ENCODE measurements at regions not wholly inside any gene's neighbourhood (a gene's known extent, or its start where the extent isn't known, plus 50 kb on each side); places are given as distances from the start of the nearest gene placed in this dataset.

DNA sequence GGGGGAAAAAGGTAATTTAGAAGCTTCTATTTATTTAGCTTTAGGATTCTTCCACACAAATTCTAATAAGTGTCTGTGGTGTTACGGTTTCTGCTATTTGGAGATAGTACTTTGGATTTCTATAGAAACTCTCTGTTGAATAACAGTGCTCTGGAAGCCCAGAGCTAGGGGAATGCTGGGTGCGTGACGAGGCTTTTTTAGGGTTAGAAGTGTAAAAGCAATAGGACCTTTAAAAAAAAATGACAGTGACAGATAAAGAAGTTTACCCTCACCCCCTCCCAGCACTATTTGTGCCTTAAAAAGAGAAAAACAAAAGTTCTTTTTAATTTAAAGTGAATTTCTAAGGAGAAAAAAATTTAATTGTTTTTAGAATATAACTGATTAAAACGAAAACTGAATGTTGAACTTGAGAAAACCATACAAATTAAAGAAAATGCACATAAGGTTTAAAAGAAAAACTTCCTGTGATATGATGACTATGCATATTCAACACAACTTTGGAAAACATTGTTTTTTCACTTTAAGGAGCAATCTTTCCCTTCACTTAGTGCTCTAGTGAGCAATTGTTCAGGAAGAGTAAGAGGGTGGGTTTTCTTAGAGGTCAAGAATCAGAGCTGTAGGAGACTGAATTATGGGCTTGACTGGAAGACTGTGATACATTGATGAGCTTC, 89.6 kb upstream of the RIPOR2 start:
- Histone ChIP-seq H3K27ac (no peak overlapping the region), H3K9me3 (no peaks in the 10 kb centered on the region), H3K27me3 (no peaks in the 10 kb centered on the region), H3K36me3 (no peaks in the 10 kb centered on the region), H3K4me3 (no peak overlapping the region), H3K4me1 (no peaks in the 10 kb centered on the region)
- no peak for DNase-seq (ENCODE audit: low spot score in 2 of 2)
- intact Hi-C loops (cut with DNase I): no loop called here
- TF ChIP-seq, protein P1, sequence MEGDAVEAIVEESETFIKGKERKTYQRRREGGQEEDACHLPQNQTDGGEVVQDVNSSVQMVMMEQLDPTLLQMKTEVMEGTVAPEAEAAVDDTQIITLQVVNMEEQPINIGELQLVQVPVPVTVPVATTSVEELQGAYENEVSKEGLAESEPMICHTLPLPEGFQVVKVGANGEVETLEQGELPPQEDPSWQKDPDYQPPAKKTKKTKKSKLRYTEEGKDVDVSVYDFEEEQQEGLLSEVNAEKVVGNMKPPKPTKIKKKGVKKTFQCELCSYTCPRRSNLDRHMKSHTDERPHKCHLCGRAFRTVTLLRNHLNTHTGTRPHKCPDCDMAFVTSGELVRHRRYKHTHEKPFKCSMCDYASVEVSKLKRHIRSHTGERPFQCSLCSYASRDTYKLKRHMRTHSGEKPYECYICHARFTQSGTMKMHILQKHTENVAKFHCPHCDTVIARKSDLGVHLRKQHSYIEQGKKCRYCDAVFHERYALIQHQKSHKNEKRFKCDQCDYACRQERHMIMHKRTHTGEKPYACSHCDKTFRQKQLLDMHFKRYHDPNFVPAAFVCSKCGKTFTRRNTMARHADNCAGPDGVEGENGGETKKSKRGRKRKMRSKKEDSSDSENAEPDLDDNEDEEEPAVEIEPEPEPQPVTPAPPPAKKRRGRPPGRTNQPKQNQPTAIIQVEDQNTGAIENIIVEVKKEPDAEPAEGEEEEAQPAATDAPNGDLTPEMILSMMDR (IDR thresholded peaks at IDR 0.05): no peak

- DNase-seq (ENCODE audit: low spot score in 2 of 2): no peak
- H3K27ac ChIP-seq: no peak overlapping the region
- no peaks in the 10 kb centered on the region for H3K9me3 ChIP-seq
- H3K4me3 ChIP-seq: no peak overlapping the region
- TF ChIP-seq, protein P1 (IDR thresholded peaks at IDR 0.05): no peak
- intact Hi-C loops (cut with DNase I): no loop called here
- H3K27me3 ChIP-seq: no peaks in the 10 kb centered on the region
- H3K36me3 ChIP-seq: no peaks in the 10 kb centered on the region
- no peaks in the 10 kb centered on the region for H3K4me1 ChIP-seq
Measured at GRCh38 chr6:25025919-25026301, 90.2 kb upstream of the RIPOR2 start.

DNA sequence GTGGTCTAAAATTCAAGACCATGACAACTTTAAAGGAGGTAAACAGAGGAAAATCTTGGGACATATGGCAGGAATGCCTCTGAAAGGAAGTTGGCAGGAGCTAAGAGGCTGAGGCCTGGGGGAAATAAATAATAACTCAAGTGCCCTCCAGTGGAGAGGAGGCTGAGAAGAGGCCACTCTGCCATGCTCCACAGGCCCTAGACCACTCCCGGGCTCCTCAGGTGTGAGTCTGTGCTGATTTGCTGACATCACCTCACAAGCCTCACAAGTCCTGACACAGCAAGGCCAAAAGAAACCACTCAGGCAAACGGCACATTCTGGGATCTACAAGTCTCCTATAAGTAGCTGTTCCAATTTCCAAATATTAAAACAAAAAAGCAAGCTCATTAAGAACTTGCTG, 91.0 kb upstream of the RIPOR2 start:
- no peak overlapping the region for H3K27ac ChIP-seq
- H3K9me3 ChIP-seq: no peaks in the 10 kb centered on the region
- H3K4me3 ChIP-seq: no peak overlapping the region
- TF ChIP-seq, protein P1 (IDR thresholded peaks at IDR 0.05): no peak
- no peaks in the 10 kb centered on the region for H3K27me3 ChIP-seq
- no peaks in the 10 kb centered on the region for H3K4me1 ChIP-seq
- intact Hi-C loops (cut with DNase I): no loop called here
- DNase-seq (ENCODE audit: low spot score in 2 of 2): no peak
- no peaks in the 10 kb centered on the region for H3K36me3 ChIP-seq

DNA sequence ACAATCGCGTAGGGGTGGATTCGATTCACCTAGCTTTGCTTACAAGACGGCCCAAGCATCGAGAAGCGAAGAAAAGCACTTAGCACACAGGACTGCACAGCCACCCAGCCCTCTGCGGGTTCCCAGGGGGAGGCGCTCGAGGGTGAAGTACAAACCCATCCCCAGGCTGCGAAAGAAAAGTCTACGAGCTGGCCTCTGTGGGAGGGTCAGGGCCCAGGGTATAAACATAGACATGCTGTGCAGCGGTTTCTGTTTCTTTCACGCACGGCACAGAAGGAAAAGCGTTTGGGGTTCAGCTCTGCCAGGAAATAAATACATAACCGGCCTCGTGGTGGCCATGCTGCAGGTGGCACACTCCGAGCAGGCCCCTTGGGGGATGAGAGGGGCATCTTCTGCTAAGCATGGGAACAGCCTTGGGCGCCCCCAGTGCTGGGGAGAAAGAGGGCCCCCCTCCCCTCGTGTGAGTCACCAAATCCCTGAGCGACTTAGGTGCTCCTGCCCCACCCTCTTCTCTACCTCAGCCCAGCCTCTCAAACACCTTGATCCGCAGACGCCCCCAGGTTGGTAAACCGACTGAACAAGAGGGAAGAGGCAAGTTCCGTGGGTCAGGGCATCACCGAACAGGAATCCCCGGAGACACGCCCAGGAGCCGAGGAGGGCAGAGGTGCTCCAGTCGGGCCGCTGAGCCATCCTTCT, 91.6 kb upstream of the RIPOR2 start:
- intact Hi-C loops (cut with DNase I): no loop called here
- H3K4me3 ChIP-seq: no peak overlapping the region
- no peak for DNase-seq (ENCODE audit: low spot score in 2 of 2)

GRCh38 chr6:25028328-25028727, 92.6 kb upstream of the RIPOR2 start:
- Histone ChIP-seq H3K27ac (no peak overlapping the region), H3K27me3 (no peaks in the 10 kb centered on the region), H3K4me1 (no peaks in the 10 kb centered on the region), H3K4me3 (no peak overlapping the region), H3K36me3 (no peaks in the 10 kb centered on the region), H3K9me3 (no peaks in the 10 kb centered on the region)
- intact Hi-C loops (cut with DNase I): no loop called here
- TF ChIP-seq, protein P1 (IDR thresholded peaks at IDR 0.05): no peak
- no peak for DNase-seq (ENCODE audit: low spot score in 2 of 2)

More for the DNA sequence above, 91.6 kb upstream of the RIPOR2 start:
- H3K4me1 ChIP-seq: no peaks in the 10 kb centered on the region
- H3K27ac ChIP-seq: no peak overlapping the region
- no peaks in the 10 kb centered on the region for H3K27me3 ChIP-seq
- no peaks in the 10 kb centered on the region for H3K36me3 ChIP-seq
- TF ChIP-seq, protein P1 (IDR thresholded peaks at IDR 0.05): no peak
- no peaks in the 10 kb centered on the region for H3K9me3 ChIP-seq
